OCI-LY7 (cell line): ENCODE measurements at regions not wholly inside any gene's neighbourhood (a gene's known extent, or its start where the extent isn't known, plus 50 kb on each side); places are given as distances from the start of the nearest gene placed in this dataset.

Experiments used
- CTCF ChIP-seq: fragments of 200-600 bp; sonication (generic); conservative IDR thresholded peaks from 2 replicates; pipeline ENCODE4 v1.5.1; 2014; ENCODE audit warnings: mild to moderate bottlenecking, antibody characterized with exemption, low read length, moderate library complexity, mixed read lengths
- EZH2phosphoT487 ChIP-seq: fragments of 200-600 bp; sonication (generic); IDR thresholded peaks from 2 replicates; pipeline ENCODE4 v1.6.1; 2018; ENCODE audit warnings: low read depth, borderline replicate concordance, mild to moderate bottlenecking, mixed run types, antibody characterized with exemption, low read length, moderate library complexity, mixed read lengths

- TF ChIP-seq CTCF = no peak
- TF ChIP-seq EZH2phosphoT487 = no peak
Measured at GRCh38 chr6:121617388-121617787, 181.9 kb downstream of the GJA1 start.
